GM12865 (cell line): ENCODE measurements at regions not wholly inside any gene's neighbourhood (a gene's known extent, or its start where the extent isn't known, plus 50 kb on each side); places are given as distances from the start of the nearest gene placed in this dataset.

Source experiments
- DNase-seq: peaks from one replicate; pipeline ENCODE4 v3.0.0; 2010; ENCODE audit warnings: low read depth
- H3K4me3 ChIP-seq: 2 replicates; pipeline ENCODE4 v1.5.1; 2011; ENCODE audit warnings: mild to moderate bottlenecking, low read depth, low read length, control low read depth
- CTCF ChIP-seq: IDR thresholded peaks from 2 replicates; pipeline ENCODE4 v1.5.1; 2011; ENCODE audit warnings: low read length, control low read depth, low read depth, inconsistent platforms; ENCODE audit not compliant: insufficient read depth; ENCODE audit errors: missing control alignments

GRCh38 chr2:129481306-129482219 lies 497.9 kb upstream of the RAB6C start:
- TF ChIP-seq CTCF: no peak
- H3K4me3 ChIP-seq: no peak overlapping the region
- DNase-seq: no peak

- no peak overlapping the region for H3K4me3 ChIP-seq
- DNase-seq: no peak
- TF ChIP-seq CTCF: no peak
Measured at GRCh38 chr2:129482626-129483025, 496.8 kb upstream of the RAB6C start.

GRCh38 chr2:129483366-129483765 lies 496.1 kb upstream of the RAB6C start:
- H3K4me3 ChIP-seq: no peak overlapping the region
- no peak for TF ChIP-seq CTCF
- peak; percentile 18 for DNase-seq

- DNase-seq: no peak
- no peak overlapping the region for H3K4me3 ChIP-seq
- TF ChIP-seq CTCF: no peak
Measured at GRCh38 chr2:129484999-129485897, 494.2 kb upstream of the RAB6C start.

GRCh38 chr2:129488376-129488775 lies 491.1 kb upstream of the RAB6C start:
- no peak for DNase-seq
- H3K4me3 ChIP-seq: no peak overlapping the region
- TF ChIP-seq CTCF: no peak

GRCh38 chr2:129490641-129491040 lies 488.8 kb upstream of the RAB6C start:
- DNase-seq: no peak
- no peak for TF ChIP-seq CTCF
- H3K4me3 ChIP-seq: no peak overlapping the region
